ENCODE measurements at regions not wholly inside any gene's neighbourhood (a gene's known extent, or its start where the extent isn't known, plus 50 kb on each side); places are given as distances from the start of the nearest gene placed in this dataset.

DNA sequence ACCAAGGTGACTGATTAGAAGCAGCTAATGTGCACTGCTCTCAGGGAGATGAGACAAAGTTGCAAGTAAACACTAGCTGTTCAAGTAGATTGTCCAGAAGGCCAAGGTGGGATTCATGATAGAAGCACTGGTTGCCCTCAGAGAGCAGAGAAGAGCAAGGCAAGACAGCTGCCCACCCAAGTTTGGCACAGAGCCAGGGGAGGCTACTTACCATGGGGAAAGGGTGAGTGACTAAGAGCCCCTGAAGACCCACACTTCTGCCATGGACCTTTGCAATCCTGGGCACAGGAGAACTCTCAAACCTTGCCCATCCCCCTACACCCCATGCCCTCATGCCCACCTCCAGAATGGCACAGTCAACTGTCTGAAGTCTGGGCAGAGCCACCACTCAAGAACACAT is 68.3 kb downstream of the SPIN4 start:
- TF ChIP-seq CTCF (IDR thresholded peaks at IDR 0.05 in 4 of 5, conservative IDR thresholded peaks at IDR 0.05 in 1 of 5) (no peak), POLR2A (IDR thresholded peaks at IDR 0.05) (no peak)

Measured in gastrocnemius medialis (tissue), 4 donors.